ENCODE measurements at regions not wholly inside any gene's neighbourhood (a gene's known extent, or its start where the extent isn't known, plus 50 kb on each side); places are given as distances from the start of the nearest gene placed in this dataset. TPM values are rescaled to one million over a fixed set of nuclear protein-coding genes. Genes with fewer than 3 reads are reported as not detected.

- DNase-seq (ENCODE audit: low spot score in 2 of 2), result no peak
- FAIRE-seq, result no peak
Measured at GRCh38 chrX:9414416-9414815, 50.4 kb upstream of the TBL1X start.

Small RNAs in the stretch of these regions (small RNA-seq; reads per million reads assigned to genes)
- gene AC119618.1 (not detected), gene RNA5SP499 (not detected)
